ENCODE measurements at regions not wholly inside any gene's neighbourhood (a gene's known extent, or its start where the extent isn't known, plus 50 kb on each side); places are given as distances from the start of the nearest gene placed in this dataset.
A peak's percentile ranks its signal among the peaks of the same experiment; 100 is the strongest.

GRCh38 chr5:8050616-8051175, 181.7 kb downstream of the MTRR start:
- no peak for DNase-seq

DNA sequence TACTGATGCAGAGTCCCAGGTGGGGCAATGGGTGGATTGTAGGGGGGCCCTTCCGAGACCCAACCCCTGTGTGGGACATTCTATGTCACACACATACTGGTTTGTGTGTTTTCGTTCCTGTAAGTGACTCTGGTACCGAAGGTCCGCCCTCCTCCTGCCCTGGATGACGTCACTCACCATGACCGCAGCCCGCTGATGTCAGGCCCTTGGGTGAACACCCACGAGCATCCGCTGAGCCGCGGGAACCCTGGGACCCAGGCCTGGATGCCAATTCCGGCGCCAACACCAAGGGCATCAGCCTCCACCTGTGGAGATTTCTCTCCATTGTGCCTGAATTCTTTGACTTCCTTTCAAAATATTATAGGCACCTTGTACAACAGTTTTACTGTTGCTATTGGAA, 184.3 kb downstream of the MTRR start:
- no peak for DNase-seq

DNA sequence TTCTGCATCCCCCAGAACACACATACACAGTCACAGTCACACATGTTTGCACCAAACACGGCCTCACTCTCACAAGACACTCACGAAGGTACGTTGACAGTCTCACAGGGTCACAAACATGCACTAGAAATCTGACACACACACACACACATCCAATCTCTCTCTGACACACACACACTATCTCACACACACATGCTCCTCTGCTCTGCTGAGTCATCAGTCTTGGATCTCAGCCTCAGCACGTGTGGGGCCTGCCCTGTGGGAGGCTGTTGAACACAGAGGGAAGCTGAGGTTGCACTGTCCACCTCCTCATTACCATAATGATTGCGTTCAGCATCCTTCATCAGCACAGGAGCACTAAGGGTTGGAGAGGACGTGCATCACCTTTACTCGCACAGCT, 188.8 kb downstream of the MTRR start:
- DNase-seq: peak; percentile 75

- peak; percentile 91 for DNase-seq
These were observed 189.8 kb downstream of the MTRR start for GRCh38 chr5:8058616-8059190.

- peak; percentile 26 for DNase-seq
These were observed 190.4 kb downstream of the MTRR start for GRCh38 chr5:8059337-8059736.

DNA sequence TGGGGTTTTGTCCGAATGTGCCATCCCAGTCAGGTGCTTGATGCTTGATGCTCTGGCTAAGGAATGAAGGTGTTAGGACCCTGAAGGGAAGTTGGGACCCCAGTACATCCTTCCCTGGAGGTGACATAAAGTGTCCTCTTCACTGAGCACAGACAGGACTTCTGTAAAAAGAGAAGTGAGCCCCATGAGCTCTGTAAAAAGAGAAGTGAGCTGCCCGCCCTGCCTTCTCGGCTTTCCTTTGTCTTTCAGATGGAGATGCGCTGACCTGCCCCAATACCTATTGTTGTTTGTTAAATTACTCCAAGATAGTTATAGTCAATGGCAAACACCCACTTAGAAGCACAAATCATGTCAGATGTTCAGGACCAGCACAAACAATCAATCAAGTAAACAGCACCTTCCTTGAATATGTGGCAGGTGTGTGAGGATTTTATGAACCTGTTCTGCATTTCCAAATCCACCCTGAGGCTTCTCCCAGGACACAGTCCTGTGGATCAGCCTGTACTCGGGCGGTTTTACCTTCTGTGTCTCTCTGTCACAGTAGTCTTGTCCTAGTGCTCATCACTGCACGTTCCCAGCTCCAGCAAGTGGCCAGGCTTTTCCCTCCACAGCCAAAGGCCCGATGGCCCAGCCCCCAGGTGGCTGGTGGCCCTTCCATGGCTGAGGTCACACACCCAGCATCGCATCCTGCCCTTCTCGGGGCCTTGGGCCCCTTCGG, 191.4 kb downstream of the MTRR start:
- DNase-seq: no peak

DNA sequence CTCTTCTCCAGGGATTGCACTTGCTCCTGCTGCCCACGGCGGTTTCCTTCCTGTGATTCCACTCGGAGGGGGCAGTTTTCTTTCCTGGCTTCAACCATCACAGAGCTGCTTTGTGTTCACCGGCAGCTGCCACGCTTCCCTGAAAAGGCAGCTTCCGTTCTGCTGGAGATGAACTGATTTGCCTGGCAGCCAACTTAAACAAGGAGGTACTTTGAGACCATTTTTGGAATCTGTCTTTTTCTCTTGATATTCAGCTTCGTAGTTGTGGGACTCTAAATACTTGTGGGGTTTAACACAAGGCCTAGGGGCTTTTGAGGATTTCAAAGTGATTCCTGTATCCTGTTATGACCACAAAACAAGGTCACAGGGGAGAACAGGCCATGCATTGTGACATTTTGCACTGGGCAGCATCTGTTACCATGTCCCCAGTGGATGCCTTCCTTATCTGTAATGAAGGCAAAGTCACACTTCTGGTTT, 192.0 kb downstream of the MTRR start:
- no peak for DNase-seq

- DNase-seq: no peak
These were observed 193.6 kb downstream of the MTRR start for GRCh38 chr5:8062521-8062920.

DNA sequence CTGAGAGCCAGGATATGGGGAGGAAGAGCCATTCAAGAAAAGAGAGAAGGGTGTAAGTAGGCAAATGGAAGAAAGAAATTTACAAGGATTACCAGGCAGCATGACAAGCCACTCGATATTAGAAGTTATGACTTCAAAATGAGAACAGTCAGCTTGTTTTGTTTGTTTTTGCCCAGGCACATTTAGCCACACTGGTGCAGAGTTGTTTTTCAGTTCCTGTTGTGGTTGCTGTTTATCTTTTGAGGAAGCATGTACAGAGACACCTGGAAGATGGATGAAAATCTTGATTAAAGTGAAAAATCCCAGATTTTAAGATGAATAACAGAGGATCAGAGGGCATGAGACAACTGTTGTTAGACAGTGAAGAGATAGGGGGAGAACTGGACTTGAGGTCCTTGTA, 199.1 kb downstream of the MTRR start:
- no peak for DNase-seq

DNA sequence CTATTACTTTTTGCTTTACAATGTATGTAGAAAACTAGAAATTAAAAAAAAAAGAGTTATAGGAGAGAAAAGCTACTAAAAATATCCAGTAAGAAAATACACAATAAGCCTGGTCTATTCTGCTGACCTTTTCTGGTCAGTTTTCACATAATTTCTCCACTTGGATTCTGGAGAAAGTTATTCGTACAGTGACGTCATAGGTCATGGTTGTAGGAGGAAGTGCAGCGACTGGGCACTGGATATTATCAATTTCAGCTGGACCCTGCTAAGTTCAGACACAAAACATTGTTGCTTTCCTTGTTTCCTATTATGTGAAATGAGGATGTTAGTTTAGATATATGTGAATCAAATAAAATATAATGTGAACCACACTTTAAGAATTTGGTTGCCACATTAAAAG, 201.2 kb downstream of the MTRR start:
- DNase-seq: no peak

DNA sequence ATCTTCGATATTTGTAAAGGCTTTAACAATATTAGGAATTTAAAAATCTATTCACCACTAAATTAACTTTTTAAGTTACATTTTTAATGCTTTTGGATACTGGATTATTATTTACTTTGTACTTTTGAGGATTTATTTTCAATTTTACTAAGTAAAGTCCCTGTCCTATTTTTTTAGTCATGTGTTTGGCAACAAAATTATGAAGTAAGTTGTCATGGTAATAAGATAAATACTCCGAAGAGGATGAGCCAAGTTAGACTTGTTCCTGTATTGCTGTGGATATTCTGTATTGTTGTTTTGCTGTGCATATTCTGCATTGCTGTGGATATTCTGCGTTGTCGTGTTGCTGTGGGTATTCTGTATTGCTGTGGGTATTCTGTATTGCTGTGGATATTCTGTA, 210.1 kb downstream of the MTRR start:
- DNase-seq: no peak

- DNase-seq: no peak
These were observed 212.2 kb downstream of the MTRR start for GRCh38 chr5:8081179-8081578.

- no peak for DNase-seq
These were observed 224.7 kb downstream of the MTRR start for GRCh38 chr5:8093669-8094068.

GRCh38 chr5:8094304-8094703, 225.4 kb downstream of the MTRR start:
- DNase-seq: no peak

GRCh38 chr5:8097146-8097545, 228.2 kb downstream of the MTRR start:
- DNase-seq: no peak

GRCh38 chr5:8098081-8098480, 229.1 kb downstream of the MTRR start:
- DNase-seq: no peak

GRCh38 chr5:8102714-8103113, 233.8 kb downstream of the MTRR start:
- DNase-seq: no peak

- no peak for DNase-seq
These were observed 245.8 kb downstream of the MTRR start for GRCh38 chr5:8114597-8115266.

DNA sequence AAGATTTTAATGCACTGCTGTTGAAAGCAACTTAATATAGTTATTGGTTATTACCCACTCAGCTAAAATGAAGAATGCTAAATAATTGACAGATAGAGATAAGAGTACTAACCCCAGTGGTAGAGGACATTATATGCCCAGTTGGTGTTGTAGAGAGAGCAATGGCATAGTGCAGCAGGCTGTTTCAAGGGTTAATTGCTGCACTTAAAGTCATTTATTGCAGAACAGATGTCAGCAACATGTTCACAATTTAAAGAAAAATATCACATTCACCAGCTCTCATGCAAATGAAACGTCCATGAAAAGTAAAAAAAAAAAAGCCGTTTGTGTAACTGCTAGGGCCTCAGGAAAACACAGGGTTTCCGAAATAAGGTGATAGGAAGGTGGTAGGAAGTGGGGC, 254.6 kb downstream of the MTRR start:
- no peak for DNase-seq

DNA sequence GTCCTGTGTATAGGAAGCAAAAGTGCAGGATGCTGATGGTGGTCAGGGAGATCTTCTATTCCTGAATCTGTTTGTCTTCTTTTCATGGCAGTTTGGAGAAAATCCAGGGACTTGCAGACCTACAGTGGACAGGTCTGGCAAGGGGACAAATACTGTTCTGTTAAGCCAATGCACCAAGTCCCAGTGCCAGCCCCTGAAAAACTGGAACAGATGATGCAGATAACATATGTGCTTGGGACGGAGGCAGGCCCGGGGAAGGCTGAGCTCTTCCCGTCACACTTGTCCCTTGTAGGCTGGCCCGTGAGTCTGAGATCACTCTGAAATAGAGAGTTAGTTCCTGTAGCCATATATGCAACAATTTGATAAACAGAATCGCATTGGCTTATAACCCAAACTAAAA, 265.7 kb downstream of the MTRR start:
- DNase-seq: no peak

DNA sequence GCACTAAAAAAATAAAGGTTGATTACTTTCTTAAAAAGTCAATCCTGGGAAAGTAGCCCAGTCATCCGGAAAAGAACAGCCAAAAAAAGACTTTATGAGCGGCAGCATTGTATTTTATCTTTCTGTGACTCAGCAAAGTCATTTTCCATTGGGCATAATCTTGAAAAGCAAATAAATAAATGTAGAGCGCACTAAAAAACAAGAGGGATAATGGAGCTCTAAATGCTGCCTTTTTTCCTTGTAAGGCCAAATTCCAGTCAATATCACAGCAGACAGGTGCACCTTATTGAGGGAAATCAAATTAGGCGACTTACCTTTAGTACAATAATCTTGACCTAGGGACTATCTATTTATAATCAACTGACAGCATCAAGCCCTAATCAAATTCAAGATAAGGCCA, 266.8 kb downstream of the MTRR start:
- DNase-seq: no peak

- DNase-seq: peak; percentile 12
These were observed 267.3 kb downstream of the MTRR start for GRCh38 chr5:8136271-8136670.

DNA sequence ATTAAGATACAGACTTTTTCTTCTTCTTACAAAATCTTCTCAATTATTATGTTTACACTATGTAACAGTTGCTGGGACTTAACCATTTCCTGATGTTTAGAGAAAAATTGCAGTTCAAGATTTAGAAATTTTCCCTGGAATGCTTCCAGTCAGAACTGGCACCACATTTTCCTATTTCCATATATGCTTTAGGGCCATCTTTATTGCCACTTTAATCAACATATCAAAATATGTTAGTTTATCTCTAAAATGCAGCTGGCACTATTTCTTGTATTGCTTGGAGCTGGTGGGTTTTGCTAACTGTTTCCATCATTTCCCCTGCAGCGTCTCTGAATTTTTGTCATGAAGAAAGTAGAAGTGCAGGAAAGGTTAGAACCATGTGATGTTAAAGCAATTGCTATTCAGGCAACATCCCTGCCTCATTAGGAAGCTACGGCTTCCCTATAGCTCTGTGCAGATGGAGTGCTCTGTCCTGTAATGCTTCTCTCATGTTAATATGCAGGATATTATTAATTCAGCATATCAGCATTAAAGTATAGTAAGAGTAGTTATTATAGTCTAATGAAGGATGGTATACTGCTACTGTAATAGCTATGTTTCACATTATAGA, 269.1 kb downstream of the MTRR start:
- no peak for DNase-seq

DNA sequence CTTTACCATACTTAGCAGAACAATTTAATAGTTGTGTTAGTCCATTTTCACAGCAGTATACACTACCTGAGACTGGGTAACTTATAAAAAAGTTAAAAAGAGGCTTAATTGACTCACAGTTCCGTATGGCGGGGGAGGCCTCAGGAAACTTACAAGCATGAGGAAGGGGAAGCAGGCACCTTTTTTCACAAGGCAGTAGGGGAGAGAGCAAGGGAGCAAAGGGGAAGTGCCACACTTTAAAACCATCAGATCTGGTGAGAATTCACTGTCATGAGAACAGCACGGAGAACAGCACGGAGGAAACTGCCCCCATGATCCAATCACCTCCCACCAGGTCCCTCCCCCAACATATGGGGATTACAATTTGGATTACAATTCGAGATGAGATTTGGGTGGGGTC, 269.9 kb downstream of the MTRR start:
- DNase-seq: no peak

Measured in DMS79 (cell line).